Fibroblast of lung (primary cell): ENCODE measurements at regions not wholly inside any gene's neighbourhood (a gene's known extent, or its start where the extent isn't known, plus 50 kb on each side); places are given as distances from the start of the nearest gene placed in this dataset.
"Not testable (repeated sequence)": the region's sequence is repeated elsewhere in the genome, so short reads cannot be mapped to it uniquely, and the experiment has no call there.

Source experiments
- DNase-seq, 2 donors: peaks; one replicate each; pipeline versions ENCODE4 v3.0.0 to v3.0.0-alpha.2; 2010; ENCODE audit warnings: low read depth in 2 of 2
- H2AFZ ChIP-seq: 2 replicates; pipeline ENCODE4 v1.5.1; 2012; ENCODE audit warnings: low read length, control low read depth, inconsistent platforms
- H3K27ac ChIP-seq: 2 replicates; pipeline ENCODE4 v1.5.1; 2011; ENCODE audit warnings: low read length, control low read depth; ENCODE audit not compliant: insufficient read depth
- H3K27me3 ChIP-seq: 2 replicates; pipeline ENCODE4 v1.5.1; 2011; ENCODE audit warnings: mild to moderate bottlenecking, low read length; ENCODE audit not compliant: control insufficient read depth, insufficient read depth
- H3K36me3 ChIP-seq: 2 replicates; pipeline ENCODE4 v1.5.1; 2011; ENCODE audit warnings: low read length; ENCODE audit not compliant: control insufficient read depth, insufficient read depth
- H3K4me1 ChIP-seq: 2 replicates; pipeline ENCODE4 v1.5.1; 2011; ENCODE audit warnings: low read length; ENCODE audit not compliant: control insufficient read depth, insufficient read depth; ENCODE audit errors: extremely low read depth
- H3K4me2 ChIP-seq: 2 replicates; pipeline ENCODE4 v1.5.1; 2011; ENCODE audit warnings: low read length, control low read depth; ENCODE audit not compliant: insufficient read depth; ENCODE audit errors: extremely low read depth
- H3K4me3 ChIP-seq, 4 experiments: fragments of 200-600 bp in 1 of 4; sonication (generic) in 1 of 4; replicated peaks in 1 of 4; 2 replicates each; pipeline ENCODE4 v1.5.1; 2011 to 2016; ENCODE audit warnings: low read length in 4 of 4, low read depth in 3 of 4, mild to moderate bottlenecking in 3 of 4, control low read depth in 2 of 4, inconsistent platforms in 1 of 4, mixed read lengths in 1 of 4; ENCODE audit not compliant: insufficient read depth in 1 of 4; ENCODE audit errors: control extremely low read depth in 1 of 4
- H3K79me2 ChIP-seq: 2 replicates; pipeline ENCODE4 v1.5.1; 2012; ENCODE audit warnings: mild to moderate bottlenecking, low read length, inconsistent platforms; ENCODE audit not compliant: control insufficient read depth, insufficient read depth
- H3K9ac ChIP-seq: 2 replicates; pipeline ENCODE4 v1.5.1; 2011; ENCODE audit warnings: mild to moderate bottlenecking, low read length, control low read depth; ENCODE audit not compliant: insufficient read depth
- H3K9me3 ChIP-seq: 2 replicates; pipeline ENCODE4 v1.5.1; 2012; ENCODE audit warnings: low read depth, low read length; ENCODE audit not compliant: control insufficient read depth, insufficient read depth
- H4K20me1 ChIP-seq: 2 replicates; pipeline ENCODE4 v1.5.1; 2011; ENCODE audit warnings: low read length; ENCODE audit not compliant: control insufficient read depth, insufficient read depth; ENCODE audit errors: extremely low read depth
- CTCF ChIP-seq, 2 donors: IDR thresholded peaks in 1 of 2; conservative IDR thresholded peaks in 1 of 2; 1 replicate in 1 of 2; 2 replicates in 1 of 2; pipeline ENCODE4 v1.5.1; 2011 to 2012; ENCODE audit warnings: low read length in 2 of 2, control low read depth in 1 of 2, inconsistent platforms in 1 of 2, low read depth in 1 of 2, mild to moderate bottlenecking in 1 of 2
- EZH2 ChIP-seq: IDR thresholded peaks from 2 replicates; pipeline ENCODE4 v1.5.1; 2012; ENCODE audit warnings: low read length, control low read depth, mild to moderate bottlenecking; ENCODE audit errors: missing control alignments

GRCh38 chr13:79986890-79987289, 354.0 kb downstream of the SPRY2 start:
- H3K27me3 ChIP-seq, result no peaks in the 10 kb centered on the region
- H4K20me1 ChIP-seq, result no peaks in the 10 kb centered on the region
- H3K9me3 ChIP-seq, result no peaks in the 10 kb centered on the region
- H3K4me3 ChIP-seq, result no peak overlapping the region
- H3K4me1 ChIP-seq, result peaks cover 9% of the 10 kb centered on the region
- TF ChIP-seq EZH2, result no peak
- DNase-seq, result no peak
- no peak overlapping the region for H3K27ac ChIP-seq
- H3K79me2 ChIP-seq, result no peaks in the 10 kb centered on the region
- no peaks in the 10 kb centered on the region for H3K36me3 ChIP-seq
- H2AFZ ChIP-seq, result peak overlapping the region; percentile 30
- no peak overlapping the region for H3K9ac ChIP-seq
- no peak overlapping the region for H3K4me2 ChIP-seq

- not testable (repeated sequence) for H3K4me1 ChIP-seq, H2AFZ ChIP-seq, H3K9me3 ChIP-seq, H3K4me2 ChIP-seq, H4K20me1 ChIP-seq, H3K36me3 ChIP-seq, H3K27me3 ChIP-seq, DNase-seq, H3K9ac ChIP-seq, H3K4me3 ChIP-seq, H3K27ac ChIP-seq, H3K79me2 ChIP-seq
Measured at GRCh38 chr13:79974935-79975650, 365.8 kb downstream of the SPRY2 start.

GRCh38 chr13:79973533-79973963, 367.4 kb downstream of the SPRY2 start:
- Histone ChIP-seq H3K9ac (no peak overlapping the region), H3K36me3 (no peaks in the 10 kb centered on the region), H3K4me3 (no peak overlapping the region), H3K4me2 (no peak overlapping the region), H2AFZ (no peak overlapping the region), H3K27me3 (no peaks in the 10 kb centered on the region), H4K20me1 (no peaks in the 10 kb centered on the region), H3K4me1 (no peaks in the 10 kb centered on the region), H3K9me3 (no peaks in the 10 kb centered on the region), H3K27ac (no peak overlapping the region), H3K79me2 (no peaks in the 10 kb centered on the region)
- DNase-seq, result no peak
- TF ChIP-seq CTCF (conservative IDR thresholded peaks at IDR 0.05 in 1 of 2, IDR thresholded peaks at IDR 0.05 in 1 of 2; ENCODE audit: low read depth in 1 of 2, low read length in 2 of 2) (peak; percentile 43 to 44), EZH2 (no peak)

- TF ChIP-seq EZH2 (no peak), CTCF (conservative IDR thresholded peaks at IDR 0.05 in 1 of 2, IDR thresholded peaks at IDR 0.05 in 1 of 2; ENCODE audit: low read depth in 1 of 2, low read length in 2 of 2) (no peak)
- H3K9ac ChIP-seq, result no peak overlapping the region
Measured at GRCh38 chr13:79972066-79972569, 368.8 kb downstream of the SPRY2 start.

More at GRCh38 chr13:79972066-79972569, 368.8 kb downstream of the SPRY2 start:
- no peaks in the 10 kb centered on the region for H3K4me1 ChIP-seq
- no peaks in the 10 kb centered on the region for H4K20me1 ChIP-seq
- H2AFZ ChIP-seq, result no peak overlapping the region
- H3K27ac ChIP-seq, result no peak overlapping the region
- no peak for DNase-seq
- H3K36me3 ChIP-seq, result no peaks in the 10 kb centered on the region
- H3K27me3 ChIP-seq, result no peaks in the 10 kb centered on the region
- no peaks in the 10 kb centered on the region for H3K9me3 ChIP-seq
- no peak overlapping the region for H3K4me2 ChIP-seq
- no peak overlapping the region for H3K4me3 ChIP-seq
- H3K79me2 ChIP-seq, result no peaks in the 10 kb centered on the region
